ENCODE measurements at regions not wholly inside any gene's neighbourhood (a gene's known extent, or its start where the extent isn't known, plus 50 kb on each side); places are given as distances from the start of the nearest gene placed in this dataset.

- DNase-seq (ENCODE audit: low read depth, low spot score) (no peak), ATAC-seq (no peak)
- peaks cover 3 to 14% of the 10 kb centered on the region in 2 experiments; a peak in 2 of 4 replicates for H3K9me3 ChIP-seq (ENCODE audit: control insufficient read depth in 1 of 2, insufficient read depth in 1 of 2, low read depth in 1 of 2, low read length in 2 of 2)
- H4K20me1 ChIP-seq (ENCODE audit: insufficient read depth): no peaks in the 10 kb centered on the region
- intact Hi-C loops (cut with micrococcal nuclease): no loop called here
- ChIA-PET CTCF (no interaction called here), RAD21 (ENCODE audit: low non-redundant PET in 1 of 2, low total read pairs in 2 of 2, uncharacterized antibody in 2 of 2, unreplicated experiment in 2 of 2) (no interaction called here), POLR2A (no interaction called here)
- no peaks in the 10 kb centered on the region for H3K4me1 ChIP-seq (ENCODE audit: control insufficient read depth in 1 of 2, insufficient read depth in 2 of 2, low read length in 2 of 2)
- no peaks in the 10 kb centered on the region for H3K79me2 ChIP-seq (ENCODE audit: insufficient read depth, low read length)
- no peak overlapping the region for H3K27ac ChIP-seq (ENCODE audit: low read depth, low read length)
- no peak overlapping the region for H3K4me2 ChIP-seq (ENCODE audit: low read length)
- H3K9ac ChIP-seq (ENCODE audit: low read length): no peak overlapping the region
- H3K9me2 ChIP-seq (ENCODE audit: insufficient read depth): no peaks in the 10 kb centered on the region
- no peak for TF ChIP-seq ATF3 (IDR thresholded peaks at IDR 0.05)
- TF ChIP-seq ZFX (IDR thresholded peaks at IDR 0.05): no peak
- no peak for TF ChIP-seq EZH2 (IDR thresholded peaks at IDR 0.05)
- no peak overlapping the region for H3K4me3 ChIP-seq (replicated peaks in 1 of 2; ENCODE audit: low read depth in 1 of 2, low read length in 2 of 2)
- no peaks in the 10 kb centered on the region for H3K36me3 ChIP-seq (ENCODE audit: control insufficient read depth in 1 of 2, insufficient read depth in 2 of 2, low read length in 2 of 2)
- no peak overlapping the region for H2AFZ ChIP-seq (ENCODE audit: low read depth, low read length, poor library complexity, severe bottlenecking)
- no TSS peak for BruUV-seq (replicated peaks)
- no peaks in the 10 kb centered on the region for H3K27me3 ChIP-seq (ENCODE audit: insufficient read depth, low read length)
These were observed 514.7 kb downstream of the SOX11 start for GRCh38 chr2:6206882-6207281.

GRCh38 chr2:6211236-6211635, 519.1 kb downstream of the SOX11 start:
- no peaks in the 10 kb centered on the region for H3K4me1 ChIP-seq (ENCODE audit: control insufficient read depth in 1 of 2, insufficient read depth in 2 of 2, low read length in 2 of 2)
- intact Hi-C loops (cut with micrococcal nuclease): no loop called here
- no peaks in the 10 kb centered on the region for H4K20me1 ChIP-seq (ENCODE audit: insufficient read depth)
- ATAC-seq (no peak), DNase-seq (ENCODE audit: low read depth, low spot score) (no peak)
- H2AFZ ChIP-seq (ENCODE audit: low read depth, low read length, poor library complexity, severe bottlenecking): no peak overlapping the region
- no peaks in the 10 kb centered on the region for H3K79me2 ChIP-seq (ENCODE audit: insufficient read depth, low read length)
- no TSS peak for BruUV-seq (replicated peaks)
- ChIA-PET POLR2A (no interaction called here), RAD21 (ENCODE audit: low non-redundant PET in 1 of 2, low total read pairs in 2 of 2, uncharacterized antibody in 2 of 2, unreplicated experiment in 2 of 2) (no interaction called here), CTCF (no interaction called here)
- no peaks in the 10 kb centered on the region for H3K27me3 ChIP-seq (ENCODE audit: insufficient read depth, low read length)
- H3K9ac ChIP-seq (ENCODE audit: low read length): no peak overlapping the region
- H3K9me2 ChIP-seq (ENCODE audit: insufficient read depth): no peaks in the 10 kb centered on the region
- TF ChIP-seq POLR2A (IDR thresholded peaks at IDR 0.05; ENCODE audit: borderline replicate concordance, extremely low read depth, insufficient read depth, insufficient read length) (no peak), POLR2AphosphoS5 (IDR thresholded peaks at IDR 0.05; ENCODE audit: low read depth, low read length) (no peak), JUND (IDR thresholded peaks at IDR 0.05) (no peak), SIN3A (IDR thresholded peaks at IDR 0.05; ENCODE audit: low read depth) (no peak), TCF7L2 (IDR thresholded peaks at IDR 0.05; ENCODE audit: borderline replicate concordance, extremely low read depth, insufficient read depth, insufficient read length) (no peak), ATF3 (IDR thresholded peaks at IDR 0.05) (no peak), ZFX (IDR thresholded peaks at IDR 0.05) (no peak), ELF1 (IDR thresholded peaks at IDR 0.05; ENCODE audit: borderline replicate concordance, low read depth) (no peak), YY1 (IDR thresholded peaks at IDR 0.05; ENCODE audit: extremely low read depth, insufficient replicate concordance, low read depth, low read length) (no peak), CTCF (IDR thresholded peaks at IDR 0.05 in 2 of 3, conservative IDR thresholded peaks at IDR 0.05 in 1 of 3; ENCODE audit: borderline replicate concordance in 1 of 3, insufficient read depth in 1 of 3, low read depth in 2 of 3, low read length in 2 of 3) (no peak)
- H3K4me2 ChIP-seq (ENCODE audit: low read length): no peak overlapping the region
- no peak overlapping the region for H3K27ac ChIP-seq (ENCODE audit: low read depth, low read length)
- H3K9me3 ChIP-seq (ENCODE audit: control insufficient read depth in 1 of 2, insufficient read depth in 1 of 2, low read depth in 1 of 2, low read length in 2 of 2): peaks cover 0 to 9% of the 10 kb centered on the region in 2 experiments; a peak in 2 of 4 replicates
- no peaks in the 10 kb centered on the region for H3K36me3 ChIP-seq (ENCODE audit: control insufficient read depth in 1 of 2, insufficient read depth in 2 of 2, low read length in 2 of 2)
- H3K4me3 ChIP-seq (replicated peaks in 1 of 2; ENCODE audit: low read depth in 1 of 2, low read length in 2 of 2): no peak overlapping the region

All from HCT116 (cell line).